K562 (cell line): ENCODE measurements at regions not wholly inside any gene's neighbourhood (a gene's known extent, or its start where the extent isn't known, plus 50 kb on each side); places are given as distances from the start of the nearest gene placed in this dataset.

Experiments used
- ATAC-seq: fragments of 200-7000 bp; cut with Tn5 transposase; 3 replicates; pipeline ENCODE4 v1.9.1; 2020; ENCODE audit warnings: moderate library complexity
- BruUV-seq: library from RNA; stranded (reverse); fragments of 400-500 nt; replicated peaks from 2 replicates; lab custom pipeline; 2021; lab: Mats Ljungman, UMichigan
- CTCF ChIA-PET: fragments of 300-600 bp; formaldehyde crosslinking; extraction: SDS; loops from one replicate; lab custom pipeline; 2021; ENCODE audit warnings: low intra/inter-chr PET ratio; lab: Yijun Ruan, JAX
- POLR2A ChIA-PET: fragments of 300-600, 350-650 bp; sonication (Branson Sonifier 250); formaldehyde crosslinking; extraction: SDS; loops from one replicate; lab custom pipeline; 2021; ENCODE audit warnings: antibody characterized with exemption, inconsistent platforms; lab: Yijun Ruan, JAX
- DNase-seq, 4 experiments: peaks; one replicate each; pipeline versions ENCODE4 v3.0.0 to v3.0.0-alpha.2; 2011 to 2018; ENCODE audit warnings: low spot score in 3 of 4, mixed read lengths in 3 of 4; ENCODE audit errors: extremely low read depth in 1 of 4
- FAIRE-seq: peaks from 2 replicates; lab custom pipeline; 2011; peaks lifted over from hg19 to GRCh38; lab: Jason Lieb, UNC
- H2AFZ ChIP-seq: 2 replicates; pipeline ENCODE4 v1.6.0; 2011; ENCODE audit warnings: low read depth, low read length, control low read depth, inconsistent platforms
- H3K27ac ChIP-seq: fragments of 200-600 bp; 3 replicates; pipeline ENCODE4 v1.8.0; 2011; ENCODE audit warnings: low read depth, mild to moderate bottlenecking, control low read depth, inconsistent platforms, low read length, moderate library complexity, mixed read lengths; ENCODE audit errors: extremely low read depth
- H3K27me3 ChIP-seq, 2 experiments: fragments of 300-600 bp in 1 of 2; 2 replicates in 1 of 2; 3 replicates in 1 of 2; pipeline versions ENCODE4 v1.6.0 to v1.8.0; 2011; ENCODE audit warnings: inconsistent platforms in 2 of 2, low read length in 2 of 2, mild to moderate bottlenecking in 1 of 2, mixed read lengths in 1 of 2, moderate library complexity in 1 of 2; ENCODE audit not compliant: control insufficient read depth in 2 of 2, insufficient read depth in 2 of 2
- H3K36me3 ChIP-seq: fragments of 300-600 bp; 3 replicates; pipeline ENCODE4 v1.8.0; 2011; ENCODE audit warnings: mild to moderate bottlenecking, low read length, inconsistent platforms; ENCODE audit not compliant: control insufficient read depth, insufficient read depth
- H3K4me1 ChIP-seq, 2 experiments: fragments of 200-600 bp in 1 of 2; replicated peaks in 1 of 2; 2 replicates in 1 of 2; 3 replicates in 1 of 2; pipeline versions ENCODE4 v1.5.1 to v1.8.0; 2011; ENCODE audit warnings: inconsistent platforms in 2 of 2, low read length in 2 of 2, mild to moderate bottlenecking in 1 of 2, mixed read lengths in 1 of 2, moderate library complexity in 1 of 2; ENCODE audit not compliant: control insufficient read depth in 2 of 2, insufficient read depth in 2 of 2
- H3K4me2 ChIP-seq: 2 replicates; pipeline ENCODE4 v1.6.1; 2011; ENCODE audit warnings: low read length, control low read depth, inconsistent platforms, mixed read lengths; ENCODE audit not compliant: insufficient read depth
- H3K4me3 ChIP-seq: fragments of 200-600 bp; sonication (generic), shearing (Covaris generic); 2 replicates; pipeline ENCODE4 v1.5.1; 2016; ENCODE audit warnings: control low read depth, inconsistent platforms
- H3K79me2 ChIP-seq: fragments of 200-600 bp; 3 replicates; pipeline ENCODE4 v1.8.0; 2011; ENCODE audit warnings: low read length, inconsistent platforms; ENCODE audit not compliant: control insufficient read depth, insufficient read depth
- H3K9ac ChIP-seq, 2 experiments: 2 replicates each; pipeline versions ENCODE4 v1.6.0 to v1.6.1; 2011; ENCODE audit warnings: low read depth in 2 of 2, low read length in 2 of 2, control low read depth in 1 of 2, inconsistent platforms in 1 of 2, mild to moderate bottlenecking in 1 of 2, mixed read lengths in 1 of 2; ENCODE audit not compliant: insufficient read depth in 1 of 2
- H3K9me1 ChIP-seq: one replicate; pipeline ENCODE4 v1.6.0; 2011; ENCODE audit warnings: inconsistent platforms, mild to moderate bottlenecking, low read length, moderate library complexity; ENCODE audit not compliant: control insufficient read depth, insufficient read depth
- H3K9me3 ChIP-seq: replicated peaks from 2 replicates; pipeline ENCODE4 v1.5.1; 2011; ENCODE audit warnings: low read depth, low read length, inconsistent platforms; ENCODE audit not compliant: control insufficient read depth, insufficient read depth
- H4K20me1 ChIP-seq: replicated peaks from 2 replicates; pipeline ENCODE4 v1.6.1; 2011; ENCODE audit warnings: low read length, inconsistent platforms, mixed read lengths; ENCODE audit not compliant: control insufficient read depth, insufficient read depth
- BDP1 ChIP-seq: IDR thresholded peaks from 3 replicates; pipeline ENCODE4 v1.6.1; 2011; ENCODE audit not compliant: insufficient read length, insufficient read depth
- CEBPB ChIP-seq: fragments of 450-650 bp; IDR thresholded peaks from 2 replicates; pipeline ENCODE4 v1.6.1; 2016; ENCODE audit warnings: missing genetic modification characterization, missing compliant biosample characterization
- SIN3B ChIP-seq: fragments of 450-650 bp; IDR thresholded peaks from 2 replicates; pipeline ENCODE4 v1.6.1; 2017; ENCODE audit warnings: low read depth, mild to moderate bottlenecking, moderate library complexity
- WHSC1 ChIP-seq: IDR thresholded peaks from one replicate; pipeline ENCODE4 v1.6.1; 2012; ENCODE audit warnings: low read length, control low read depth, inconsistent platforms
- ZFP36 ChIP-seq: fragments of 150-350 bp; IDR thresholded peaks from 2 replicates; pipeline ENCODE4 v1.6.1; 2018; ENCODE audit warnings: low read length, low read depth; ENCODE audit not compliant: partially characterized antibody
- ZNF41 ChIP-seq: fragments of 250-450 bp; sonication (Bioruptor Pico); conservative IDR thresholded peaks from 2 replicates; pipeline ENCODE4 v1.4.0; 2020; ENCODE audit warnings: mild to moderate bottlenecking
- WGBS: fragments of 100-300 bp; shearing (Covaris generic); methylation state at CpG from one replicate; pipeline ENCODE4 v1.1.6; 2016; ENCODE audit warnings: low coverage, mixed read lengths; ENCODE audit not compliant: insufficient coverage; ENCODE audit errors: missing lambda C conversion rate; 5-methylcytosine and 5-hydroxymethylcytosine counted together
- in situ Hi-C: fragments of 300-500 bp; cut with MboI; formaldehyde crosslinking; loops from 4 replicates; pipeline ENCODE4 v1.15.0; 2018; ENCODE audit warnings: inconsistent platforms, mixed read lengths
- intact Hi-C: fragments of 100-400 bp; cut with micrococcal nuclease; formaldehyde crosslinking; loops from 2 replicates; pipeline ENCODE4 v1.14.2; 2022
- TF ChIP-seq, protein P1 (sequence below): fragments of 200-400 bp; formaldehyde crosslinking; IDR thresholded peaks from 2 replicates; pipeline ENCODE4 v1.6.1; 2017; ENCODE audit warnings: mild to moderate bottlenecking, low read depth, low read length, moderate library complexity
- TF ChIP-seq, protein P2 (sequence below), 2 experiments: fragments of 450-650 bp; IDR thresholded peaks; 2 replicates each; pipeline ENCODE4 v1.6.1; 2016; ENCODE audit warnings: mild to moderate bottlenecking in 2 of 2, borderline replicate concordance in 1 of 2, low read depth in 1 of 2, moderate library complexity in 1 of 2

DNA sequence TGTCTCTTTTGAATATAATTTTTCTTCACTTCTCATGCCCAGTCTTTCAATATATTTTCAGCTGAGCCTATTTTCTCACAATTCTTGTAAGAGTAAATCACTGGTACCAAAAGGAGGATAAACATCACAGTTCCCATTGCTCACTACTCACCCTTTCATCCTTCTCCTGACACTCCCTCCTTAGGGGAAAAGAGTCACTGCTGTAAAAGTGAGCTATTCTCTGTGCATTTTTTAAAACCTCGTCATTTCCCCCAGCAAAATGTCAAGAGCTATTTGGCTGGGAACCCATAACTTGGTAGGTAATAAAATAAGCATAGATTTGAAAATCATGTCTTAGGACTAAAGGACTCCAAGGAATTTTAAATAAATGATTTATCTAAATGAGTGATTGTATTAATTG, 340.1 kb upstream of the GYPC start:
- no peak for FAIRE-seq
- WGBS, result 37% methylated on average over 1 of the region's 1 CpG

More for the DNA sequence above, 340.1 kb upstream of the GYPC start:
- H3K4me2 ChIP-seq, result no peak overlapping the region
- H3K27ac ChIP-seq, result no peak overlapping the region
- H3K79me2 ChIP-seq, result no peaks in the 10 kb centered on the region
- intact Hi-C loops (no loop called here), in situ Hi-C loops (no loop called here)
- DNase-seq (no peak), ATAC-seq (no peak)
- H3K27me3 ChIP-seq, result no peaks in the 10 kb centered on the region
- no peaks in the 10 kb centered on the region for H3K9me1 ChIP-seq
- ChIA-PET POLR2A (no interaction called here), CTCF (no interaction called here)
- no TSS peak for BruUV-seq
- H3K36me3 ChIP-seq, result no peaks in the 10 kb centered on the region
- no peak overlapping the region for H2AFZ ChIP-seq
- no peaks in the 10 kb centered on the region for H4K20me1 ChIP-seq
- no peak overlapping the region for H3K4me3 ChIP-seq
- peaks cover 0 to 5% of the 10 kb centered on the region in 2 experiments; a peak in 2 of 5 replicates for H3K4me1 ChIP-seq
- no peak overlapping the region for H3K9ac ChIP-seq
- TF ChIP-seq, protein P1, sequence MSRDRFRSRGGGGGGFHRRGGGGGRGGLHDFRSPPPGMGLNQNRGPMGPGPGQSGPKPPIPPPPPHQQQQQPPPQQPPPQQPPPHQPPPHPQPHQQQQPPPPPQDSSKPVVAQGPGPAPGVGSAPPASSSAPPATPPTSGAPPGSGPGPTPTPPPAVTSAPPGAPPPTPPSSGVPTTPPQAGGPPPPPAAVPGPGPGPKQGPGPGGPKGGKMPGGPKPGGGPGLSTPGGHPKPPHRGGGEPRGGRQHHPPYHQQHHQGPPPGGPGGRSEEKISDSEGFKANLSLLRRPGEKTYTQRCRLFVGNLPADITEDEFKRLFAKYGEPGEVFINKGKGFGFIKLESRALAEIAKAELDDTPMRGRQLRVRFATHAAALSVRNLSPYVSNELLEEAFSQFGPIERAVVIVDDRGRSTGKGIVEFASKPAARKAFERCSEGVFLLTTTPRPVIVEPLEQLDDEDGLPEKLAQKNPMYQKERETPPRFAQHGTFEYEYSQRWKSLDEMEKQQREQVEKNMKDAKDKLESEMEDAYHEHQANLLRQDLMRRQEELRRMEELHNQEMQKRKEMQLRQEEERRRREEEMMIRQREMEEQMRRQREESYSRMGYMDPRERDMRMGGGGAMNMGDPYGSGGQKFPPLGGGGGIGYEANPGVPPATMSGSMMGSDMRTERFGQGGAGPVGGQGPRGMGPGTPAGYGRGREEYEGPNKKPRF, result no peak
- TF ChIP-seq CEBPB (tag) (no peak), ZFP36 (no peak), BDP1 (no peak), SIN3B (no peak), ZNF41 (CRISPR knock-in tag) (no peak), WHSC1 (no peak)
- TF ChIP-seq, protein P2, sequence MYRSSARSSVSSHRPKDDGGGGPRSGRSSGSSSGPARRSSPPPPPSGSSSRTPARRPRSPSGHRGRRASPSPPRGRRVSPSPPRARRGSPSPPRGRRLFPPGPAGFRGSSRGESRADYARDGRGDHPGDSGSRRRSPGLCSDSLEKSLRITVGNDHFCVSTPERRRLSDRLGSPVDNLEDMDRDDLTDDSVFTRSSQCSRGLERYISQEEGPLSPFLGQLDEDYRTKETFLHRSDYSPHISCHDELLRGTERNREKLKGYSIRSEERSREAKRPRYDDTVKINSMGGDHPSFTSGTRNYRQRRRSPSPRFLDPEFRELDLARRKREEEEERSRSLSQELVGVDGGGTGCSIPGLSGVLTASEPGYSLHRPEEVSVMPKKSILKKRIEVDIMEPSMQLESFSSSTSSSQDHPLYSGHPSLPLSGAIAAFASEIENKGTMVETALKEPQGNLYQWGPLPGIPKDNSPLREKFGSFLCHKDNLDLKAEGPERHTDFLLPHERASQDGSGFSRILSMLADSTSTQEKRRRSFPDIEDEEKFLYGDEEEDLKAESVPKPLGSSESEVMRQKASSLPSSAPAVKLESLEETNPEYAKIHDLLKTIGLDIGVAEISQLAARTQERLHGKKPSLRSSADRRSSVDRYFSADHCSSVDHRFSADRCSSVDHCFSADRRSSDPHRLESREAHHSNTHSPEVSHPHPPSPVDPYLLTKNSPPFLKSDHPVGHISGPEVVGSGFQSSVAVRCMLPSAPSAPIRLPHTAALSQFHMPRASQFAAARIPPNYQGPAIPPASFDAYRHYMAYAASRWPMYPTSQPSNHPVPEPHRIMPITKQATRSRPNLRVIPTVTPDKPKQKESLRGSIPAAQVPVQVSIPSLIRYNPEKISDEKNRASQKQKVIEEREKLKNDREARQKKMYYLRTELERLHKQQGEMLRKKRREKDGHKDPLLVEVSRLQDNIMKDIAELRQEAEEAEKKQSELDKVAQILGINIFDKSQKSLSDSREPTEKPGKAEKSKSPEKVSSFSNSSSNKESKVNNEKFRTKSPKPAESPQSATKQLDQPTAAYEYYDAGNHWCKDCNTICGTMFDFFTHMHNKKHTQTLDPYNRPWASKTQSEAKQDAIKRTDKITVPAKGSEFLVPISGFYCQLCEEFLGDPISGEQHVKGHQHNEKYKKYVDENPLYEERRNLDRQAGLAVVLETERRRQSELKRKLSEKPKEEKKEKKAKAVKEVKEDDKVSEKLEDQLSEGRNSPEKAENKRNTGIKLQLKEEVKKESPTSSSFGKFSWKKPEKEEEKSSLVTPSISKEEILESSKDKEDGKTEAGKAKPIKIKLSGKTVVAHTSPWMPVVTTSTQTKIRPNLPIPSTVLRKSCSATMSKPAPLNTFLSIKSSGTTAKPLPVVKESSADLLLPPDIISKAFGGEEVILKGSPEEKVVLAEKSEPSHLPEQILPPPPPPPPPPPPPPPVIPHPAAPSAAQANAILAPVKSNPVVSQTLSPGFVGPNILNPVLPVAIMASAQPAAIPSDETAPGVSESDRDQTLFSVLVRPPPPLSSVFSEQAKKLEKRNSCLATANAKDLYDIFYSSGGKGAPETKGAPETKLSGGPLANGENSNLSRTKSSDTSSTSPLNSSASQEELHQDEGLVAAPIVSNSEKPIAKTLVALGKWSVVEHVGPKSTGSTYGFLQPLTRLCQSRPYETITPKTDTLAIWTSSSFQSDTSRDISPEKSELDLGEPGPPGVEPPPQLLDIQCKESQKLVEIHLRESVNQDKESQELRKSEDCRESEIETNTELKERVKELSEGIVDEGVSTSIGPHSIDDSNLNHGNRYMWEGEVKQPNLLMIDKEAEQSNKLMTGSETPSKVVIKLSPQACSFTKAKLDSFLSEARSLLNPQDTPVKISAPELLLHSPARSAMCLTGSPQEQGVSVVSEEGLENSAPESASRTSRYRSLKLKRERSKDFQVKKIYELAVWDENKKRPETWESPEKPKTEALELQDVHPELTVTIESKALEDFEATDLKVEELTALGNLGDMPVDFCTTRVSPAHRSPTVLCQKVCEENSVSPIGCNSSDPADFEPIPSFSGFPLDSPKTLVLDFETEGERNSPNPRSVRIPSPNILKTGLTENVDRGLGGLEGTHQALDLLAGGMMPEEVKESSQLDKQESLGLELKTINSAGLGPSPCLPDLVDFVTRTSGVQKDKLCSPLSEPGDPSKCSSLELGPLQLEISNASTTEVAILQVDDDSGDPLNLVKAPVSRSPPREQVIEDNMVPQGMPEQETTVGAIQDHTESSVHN (IDR thresholded peaks at IDR 0.05; ENCODE audit: borderline replicate concordance in 1 of 2, low read depth in 1 of 2), result no peak
- TF ChIP-seq, all 486 proteins: peak for 0
- H3K9me3 ChIP-seq, result no peaks in the 10 kb centered on the region
